Right forelimb (tissue), 1 donor: ENCODE measurements at regions not wholly inside any gene's neighbourhood (a gene's known extent, or its start where the extent isn't known, plus 50 kb on each side); places are given as distances from the start of the nearest gene placed in this dataset.

ENCODE experiments used
- DNase-seq: peaks from one replicate; pipeline ENCODE4 v3.0.0-alpha.2; 2018

- DNase-seq: no peak
Observed at GRCh38 chr16:82404586-82405315, 222.0 kb upstream of the CDH13 start.

- DNase-seq: no peak
Observed at GRCh38 chr16:82402665-82403218, 224.0 kb upstream of the CDH13 start.

- DNase-seq: no peak
Observed at GRCh38 chr16:82400046-82400445, 226.7 kb upstream of the CDH13 start.

- no peak for DNase-seq
Observed at GRCh38 chr16:82396509-82396908, 226.5 kb upstream of the MPHOSPH6 start.

- no peak for DNase-seq
Observed at GRCh38 chr16:82395212-82395611, 225.2 kb upstream of the MPHOSPH6 start.

GRCh38 chr16:82391690-82392089 lies 221.7 kb upstream of the MPHOSPH6 start:
- no peak for DNase-seq

GRCh38 chr16:82389956-82390650 lies 220.1 kb upstream of the MPHOSPH6 start:
- DNase-seq: no peak

GRCh38 chr16:82386761-82387160 lies 216.7 kb upstream of the MPHOSPH6 start:
- DNase-seq: no peak

GRCh38 chr16:82384949-82385348 lies 214.9 kb upstream of the MPHOSPH6 start:
- DNase-seq: no peak

- no peak for DNase-seq
Observed at GRCh38 chr16:82384017-82384416, 214.0 kb upstream of the MPHOSPH6 start.

GRCh38 chr16:82382521-82382920 lies 212.5 kb upstream of the MPHOSPH6 start:
- DNase-seq: no peak

GRCh38 chr16:82379551-82379950 lies 209.5 kb upstream of the MPHOSPH6 start:
- DNase-seq: no peak

GRCh38 chr16:82373976-82374375 lies 204.0 kb upstream of the MPHOSPH6 start:
- DNase-seq: no peak

GRCh38 chr16:82370282-82370681 lies 200.3 kb upstream of the MPHOSPH6 start:
- DNase-seq: no peak

GRCh38 chr16:82368041-82368440 lies 198.0 kb upstream of the MPHOSPH6 start:
- DNase-seq: no peak

- DNase-seq: no peak
Observed at GRCh38 chr16:82366462-82366861, 196.4 kb upstream of the MPHOSPH6 start.

- no peak for DNase-seq
Observed at GRCh38 chr16:82364690-82365089, 194.7 kb upstream of the MPHOSPH6 start.

- no peak for DNase-seq
Observed at GRCh38 chr16:82363026-82363816, 193.2 kb upstream of the MPHOSPH6 start.

GRCh38 chr16:82361885-82362284 lies 191.9 kb upstream of the MPHOSPH6 start:
- no peak for DNase-seq

GRCh38 chr16:82360024-82360783 lies 190.2 kb upstream of the MPHOSPH6 start:
- no peak for DNase-seq

GRCh38 chr16:82358606-82359221 lies 188.7 kb upstream of the MPHOSPH6 start:
- no peak for DNase-seq

GRCh38 chr16:82358161-82358560 lies 188.1 kb upstream of the MPHOSPH6 start:
- no peak for DNase-seq
